ENCODE measurements at regions not wholly inside any gene's neighbourhood (a gene's known extent, or its start where the extent isn't known, plus 50 kb on each side); places are given as distances from the start of the nearest gene placed in this dataset.

GRCh38 chr1:194935864-194936263, 1672.4 kb downstream of the KCNT2 start:
- TF ChIP-seq POLR2A (IDR thresholded peaks at IDR 0.05; ENCODE audit: low read depth, low read length) (no peak), EZH2 (IDR thresholded peaks at IDR 0.05; ENCODE audit: borderline replicate concordance, low read depth, low read length, severe bottlenecking) (no peak), CTCF (IDR thresholded peaks at IDR 0.05; ENCODE audit: extremely low read depth in 1 of 2, insufficient read depth in 1 of 2, low read depth in 1 of 2, low read length in 2 of 2) (no peak), POLR2AphosphoS5 (IDR thresholded peaks at IDR 0.05; ENCODE audit: insufficient read depth, low read depth, low read length) (no peak), JUN (IDR thresholded peaks at IDR 0.05; ENCODE audit: borderline replicate concordance, insufficient read depth, insufficient read length, low read depth) (no peak), FOS (IDR thresholded peaks at IDR 0.05; ENCODE audit: borderline replicate concordance, insufficient read depth, low read length) (no peak), GATA2 (IDR thresholded peaks at IDR 0.05; ENCODE audit: insufficient read depth, insufficient read length, low read depth, low read length) (no peak)
